ENCODE measurements at regions not wholly inside any gene's neighbourhood (a gene's known extent, or its start where the extent isn't known, plus 50 kb on each side); places are given as distances from the start of the nearest gene placed in this dataset.

DNA sequence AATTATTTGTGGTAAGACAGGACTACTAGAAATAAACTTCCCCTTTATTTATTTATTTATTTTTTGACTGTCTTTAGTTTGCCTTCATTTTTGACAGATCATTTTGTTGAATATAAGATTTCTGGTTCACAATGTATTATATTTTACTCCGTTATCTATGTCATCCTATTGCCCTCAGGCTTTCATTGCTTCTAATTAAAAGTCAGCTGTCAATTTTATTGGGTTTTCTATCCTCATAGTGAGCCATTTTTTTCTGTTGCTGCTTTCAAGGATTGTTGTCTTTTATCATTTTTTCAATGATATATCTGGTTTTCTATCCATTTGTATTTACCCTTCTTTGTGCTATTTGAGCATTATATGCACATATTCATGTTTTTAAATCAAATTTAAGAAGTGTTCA is 866.2 kb downstream of the LRRIQ3 start:
- dilution Hi-C loops (cut with MboI; ENCODE audit: extremely low pct_ligation_motif_present, low sequenced_read_pairs) (no loop called here), intact Hi-C loops (cut with micrococcal nuclease) (no loop called here)
- Histone ChIP-seq H3K27me3 (ENCODE audit: control insufficient read depth in 2 of 2, insufficient read depth in 2 of 2, low read length in 2 of 2) (no peaks in the 10 kb centered on the region), H3K27ac (ENCODE audit: insufficient read depth, low read depth, low read length) (no peak overlapping the region), H3K9ac (replicated peaks; ENCODE audit: extremely low read depth, insufficient read depth, low read length) (no peak overlapping the region), H2AFZ (ENCODE audit: low read depth, low read length) (no peak overlapping the region), H3K9me3 (replicated peaks; ENCODE audit: control insufficient read depth, insufficient read depth, low read length) (peaks cover 4% of the 10 kb centered on the region), H3K4me3 (replicated peaks in 1 of 3; ENCODE audit: insufficient read depth in 1 of 3, low read depth in 1 of 3, low read length in 3 of 3) (no peak overlapping the region), H3K36me3 (ENCODE audit: control insufficient read depth in 2 of 2, extremely low read depth in 1 of 2, insufficient read depth in 2 of 2, low read length in 2 of 2) (no peaks in the 10 kb centered on the region), H3K4me1 (ENCODE audit: control insufficient read depth, extremely low read depth, insufficient read depth, low read length) (no peaks in the 10 kb centered on the region), H4K20me1 (replicated peaks; ENCODE audit: control insufficient read depth, extremely low read depth, insufficient read depth, low read length) (no peaks in the 10 kb centered on the region), H3K79me2 (ENCODE audit: control insufficient read depth, insufficient read depth, low read length) (no peaks in the 10 kb centered on the region), H3K9me1 (replicated peaks; ENCODE audit: control insufficient read depth, extremely low read depth, insufficient read depth, low read length) (no peaks in the 10 kb centered on the region), H3K4me2 (ENCODE audit: insufficient read depth, low read length) (no peak overlapping the region)
- TF ChIP-seq EZH2 (IDR thresholded peaks at IDR 0.05; ENCODE audit: borderline replicate concordance, low read depth, low read length, severe bottlenecking) (no peak), POLR2AphosphoS5 (IDR thresholded peaks at IDR 0.05; ENCODE audit: insufficient read depth, low read depth, low read length) (no peak), FOS (IDR thresholded peaks at IDR 0.05; ENCODE audit: borderline replicate concordance, insufficient read depth, low read length) (no peak), MYC (IDR thresholded peaks at IDR 0.05; ENCODE audit: low read depth, low read length) (no peak), POLR2A (IDR thresholded peaks at IDR 0.05; ENCODE audit: low read depth, low read length) (no peak), JUN (IDR thresholded peaks at IDR 0.05; ENCODE audit: borderline replicate concordance, insufficient read depth, insufficient read length, low read depth) (no peak), GATA2 (IDR thresholded peaks at IDR 0.05; ENCODE audit: insufficient read depth, insufficient read length, low read depth, low read length) (no peak)
- TF ChIP-seq, protein P1, sequence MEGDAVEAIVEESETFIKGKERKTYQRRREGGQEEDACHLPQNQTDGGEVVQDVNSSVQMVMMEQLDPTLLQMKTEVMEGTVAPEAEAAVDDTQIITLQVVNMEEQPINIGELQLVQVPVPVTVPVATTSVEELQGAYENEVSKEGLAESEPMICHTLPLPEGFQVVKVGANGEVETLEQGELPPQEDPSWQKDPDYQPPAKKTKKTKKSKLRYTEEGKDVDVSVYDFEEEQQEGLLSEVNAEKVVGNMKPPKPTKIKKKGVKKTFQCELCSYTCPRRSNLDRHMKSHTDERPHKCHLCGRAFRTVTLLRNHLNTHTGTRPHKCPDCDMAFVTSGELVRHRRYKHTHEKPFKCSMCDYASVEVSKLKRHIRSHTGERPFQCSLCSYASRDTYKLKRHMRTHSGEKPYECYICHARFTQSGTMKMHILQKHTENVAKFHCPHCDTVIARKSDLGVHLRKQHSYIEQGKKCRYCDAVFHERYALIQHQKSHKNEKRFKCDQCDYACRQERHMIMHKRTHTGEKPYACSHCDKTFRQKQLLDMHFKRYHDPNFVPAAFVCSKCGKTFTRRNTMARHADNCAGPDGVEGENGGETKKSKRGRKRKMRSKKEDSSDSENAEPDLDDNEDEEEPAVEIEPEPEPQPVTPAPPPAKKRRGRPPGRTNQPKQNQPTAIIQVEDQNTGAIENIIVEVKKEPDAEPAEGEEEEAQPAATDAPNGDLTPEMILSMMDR (IDR thresholded peaks at IDR 0.05; ENCODE audit: extremely low read depth in 1 of 2, insufficient read depth in 1 of 2, low read depth in 1 of 2, low read length in 2 of 2), result no peak
- TF ChIP-seq, protein P2, sequence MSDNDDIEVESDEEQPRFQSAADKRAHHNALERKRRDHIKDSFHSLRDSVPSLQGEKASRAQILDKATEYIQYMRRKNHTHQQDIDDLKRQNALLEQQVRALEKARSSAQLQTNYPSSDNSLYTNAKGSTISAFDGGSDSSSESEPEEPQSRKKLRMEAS (IDR thresholded peaks at IDR 0.05; ENCODE audit: insufficient read depth, insufficient read length), result no peak
- DNase-seq (ENCODE audit: low read depth, low spot score) (no peak), FAIRE-seq (no peak)
- ChIA-PET POLR2A (no interaction called here), CTCF (no interaction called here)
- no TSS peak for BruUV-seq (replicated peaks)

Data from endothelial cell of umbilical vein (primary cell).